Endodermal cell (in vitro differentiated cells): ENCODE measurements at regions not wholly inside any gene's neighbourhood (a gene's known extent, or its start where the extent isn't known, plus 50 kb on each side); places are given as distances from the start of the nearest gene placed in this dataset.
A peak's percentile ranks its signal among the peaks of the same experiment; 100 is the strongest.

ENCODE experiments used
- DNase-seq: peaks from one replicate; pipeline ENCODE4 v3.0.0-alpha.2; 2017
- H3K27ac ChIP-seq: 2 replicates; pipeline ENCODE4 v1.5.1; 2013; ENCODE audit warnings: mild to moderate bottlenecking, low read depth, low read length, moderate library complexity
- H3K27me3 ChIP-seq: 2 replicates; pipeline ENCODE4 v1.6.1; 2013; ENCODE audit warnings: mild to moderate bottlenecking, low read length, moderate library complexity; ENCODE audit not compliant: insufficient read depth, control insufficient read depth, poor library complexity, severe bottlenecking
- H3K36me3 ChIP-seq: 2 replicates; pipeline ENCODE4 v1.7.0; 2013; ENCODE audit warnings: mild to moderate bottlenecking, low read length, moderate library complexity; ENCODE audit not compliant: control insufficient read depth, insufficient read depth
- H3K4me1 ChIP-seq: one replicate; pipeline ENCODE4 v1.7.0; 2013; ENCODE audit warnings: low read length; ENCODE audit not compliant: control insufficient read depth, insufficient read depth
- H3K4me3 ChIP-seq: 2 replicates; pipeline ENCODE4 v1.5.1; 2013; ENCODE audit warnings: mild to moderate bottlenecking, low read length, moderate library complexity
- H3K9ac ChIP-seq: 2 replicates; pipeline ENCODE4 v1.6.1; 2013; ENCODE audit warnings: mild to moderate bottlenecking, low read length, moderate library complexity; ENCODE audit not compliant: poor library complexity, severe bottlenecking; ENCODE audit errors: extremely low read depth
- H3K9me3 ChIP-seq: 2 replicates; pipeline ENCODE4 v1.6.1; 2013; ENCODE audit warnings: mild to moderate bottlenecking, low read length, moderate library complexity; ENCODE audit not compliant: control insufficient read depth
- H3K27ac Mint-ChIP-seq: 2 replicates; pipeline ENCODE4 v1.8.0; 2020; ENCODE audit warnings: mixed read lengths
- H3K27me3 Mint-ChIP-seq: 2 replicates; pipeline ENCODE4 v1.8.0; 2021; ENCODE audit warnings: mild to moderate bottlenecking, mixed read lengths; ENCODE audit not compliant: insufficient read depth
- H3K36me3 Mint-ChIP-seq: 2 replicates; pipeline ENCODE4 v1.8.0; 2020; ENCODE audit warnings: low read depth, mixed read lengths
- H3K4me1 Mint-ChIP-seq: 2 replicates; pipeline ENCODE4 v1.8.0; 2020; ENCODE audit warnings: mixed read lengths
- H3K4me3 Mint-ChIP-seq: 2 replicates; pipeline ENCODE4 v1.8.0; 2020; ENCODE audit warnings: mild to moderate bottlenecking, moderate library complexity, mixed read lengths
- H3K9me3 Mint-ChIP-seq: 2 replicates; pipeline ENCODE4 v1.8.0; 2020; ENCODE audit warnings: mild to moderate bottlenecking, mixed read lengths
- WGBS, 2 experiments: methylation state at CpG; one replicate each; pipeline versions ENCODE4 v1.1.5 to v1.1.7; 2013; ENCODE audit warnings: missing lambda C conversion rate in 2 of 2, mixed read lengths in 1 of 2; ENCODE audit not compliant: insufficient coverage in 1 of 2, insufficient read length in 1 of 2; 5-methylcytosine and 5-hydroxymethylcytosine counted together
- TF ChIP-seq, protein P1 (sequence below): fragments of 200-600 bp; sonication (generic); conservative IDR thresholded peaks from 2 replicates; pipeline ENCODE4 v1.5.0; 2021; ENCODE audit warnings: antibody characterized with exemption, mild to moderate bottlenecking

DNA sequence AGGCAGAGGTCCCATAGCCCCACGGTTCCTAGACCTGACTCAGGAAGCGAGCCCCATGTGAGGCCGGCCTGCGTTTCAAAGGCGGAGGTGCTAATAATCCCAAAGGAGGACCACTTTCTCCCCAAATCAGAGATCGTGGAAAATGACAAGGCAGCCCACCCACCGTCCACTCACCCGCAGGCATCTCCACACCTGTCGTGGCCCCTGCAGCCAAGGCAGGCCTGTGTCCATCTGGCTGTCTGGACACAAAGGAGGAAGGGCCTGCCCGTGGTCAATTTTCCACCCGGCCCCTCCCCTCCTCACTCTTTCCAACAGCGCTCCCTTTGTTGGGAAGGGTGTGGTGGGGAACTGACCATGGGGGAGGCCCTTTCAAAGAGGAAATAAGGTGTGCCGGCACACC, 125.3 kb upstream of the TMEM132D start:
- Mint-ChIP-seq H3K27me3 (peaks cover 84% of the 10 kb centered on the region), H3K36me3 (no peaks in the 10 kb centered on the region), H3K4me1 (no peaks in the 10 kb centered on the region), H3K27ac (no peak overlapping the region), H3K4me3 (no peak overlapping the region), H3K9me3 (no peaks in the 10 kb centered on the region)
- no peaks in the 10 kb centered on the region for H3K4me1 ChIP-seq
- no peak overlapping the region for H3K4me3 ChIP-seq
- no peaks in the 10 kb centered on the region for H3K9me3 ChIP-seq
- 93 to 100% methylated on average over 4 to 10 of the region's 13 CpGs for WGBS, 2 experiments
- DNase-seq = peak; percentile 32
- TF ChIP-seq, protein P1, sequence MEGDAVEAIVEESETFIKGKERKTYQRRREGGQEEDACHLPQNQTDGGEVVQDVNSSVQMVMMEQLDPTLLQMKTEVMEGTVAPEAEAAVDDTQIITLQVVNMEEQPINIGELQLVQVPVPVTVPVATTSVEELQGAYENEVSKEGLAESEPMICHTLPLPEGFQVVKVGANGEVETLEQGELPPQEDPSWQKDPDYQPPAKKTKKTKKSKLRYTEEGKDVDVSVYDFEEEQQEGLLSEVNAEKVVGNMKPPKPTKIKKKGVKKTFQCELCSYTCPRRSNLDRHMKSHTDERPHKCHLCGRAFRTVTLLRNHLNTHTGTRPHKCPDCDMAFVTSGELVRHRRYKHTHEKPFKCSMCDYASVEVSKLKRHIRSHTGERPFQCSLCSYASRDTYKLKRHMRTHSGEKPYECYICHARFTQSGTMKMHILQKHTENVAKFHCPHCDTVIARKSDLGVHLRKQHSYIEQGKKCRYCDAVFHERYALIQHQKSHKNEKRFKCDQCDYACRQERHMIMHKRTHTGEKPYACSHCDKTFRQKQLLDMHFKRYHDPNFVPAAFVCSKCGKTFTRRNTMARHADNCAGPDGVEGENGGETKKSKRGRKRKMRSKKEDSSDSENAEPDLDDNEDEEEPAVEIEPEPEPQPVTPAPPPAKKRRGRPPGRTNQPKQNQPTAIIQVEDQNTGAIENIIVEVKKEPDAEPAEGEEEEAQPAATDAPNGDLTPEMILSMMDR = no peak
- no peak overlapping the region for H3K9ac ChIP-seq
- H3K27ac ChIP-seq = no peak overlapping the region
- no peaks in the 10 kb centered on the region for H3K36me3 ChIP-seq
- H3K27me3 ChIP-seq = peaks cover 80% of the 10 kb centered on the region

DNA sequence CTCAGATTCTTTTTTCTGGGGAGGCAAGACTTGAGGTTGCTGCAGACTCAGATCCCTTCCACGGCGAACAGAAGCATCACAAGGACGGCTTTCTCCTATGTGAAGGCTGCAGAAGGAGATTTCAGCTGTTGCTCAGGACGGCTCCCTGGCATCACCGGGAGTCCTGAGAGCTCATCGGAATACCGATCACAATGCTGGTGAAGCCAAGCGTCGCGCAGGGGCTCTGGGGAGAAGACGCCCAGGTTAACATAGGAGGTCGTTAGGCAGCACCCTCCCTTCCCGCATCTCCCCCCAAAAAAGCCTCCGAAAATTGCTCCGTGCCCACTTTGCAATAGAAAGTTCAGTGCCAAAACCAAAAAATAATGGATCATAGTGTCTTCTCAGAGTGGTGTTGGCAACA, 127.2 kb upstream of the TMEM132D start:
- peaks cover 91% of the 10 kb centered on the region for H3K27me3 Mint-ChIP-seq
- Histone ChIP-seq H3K36me3 (no peaks in the 10 kb centered on the region), H3K27ac (no peak overlapping the region), H3K9ac (no peak overlapping the region), H3K27me3 (peaks cover 92% of the 10 kb centered on the region), H3K4me3 (no peak overlapping the region), H3K9me3 (no peaks in the 10 kb centered on the region), H3K4me1 (no peaks in the 10 kb centered on the region)
- TF ChIP-seq, protein P1 = no peak
- H3K9me3 Mint-ChIP-seq = no peaks in the 10 kb centered on the region
- 90 to 92% methylated on average over 10 to 15 of the region's 15 CpGs for WGBS, 2 experiments
- no peak for DNase-seq
- H3K27ac Mint-ChIP-seq = no peak overlapping the region
- no peak overlapping the region for H3K4me3 Mint-ChIP-seq
- H3K36me3 Mint-ChIP-seq = no peaks in the 10 kb centered on the region
- H3K4me1 Mint-ChIP-seq = no peaks in the 10 kb centered on the region

DNA sequence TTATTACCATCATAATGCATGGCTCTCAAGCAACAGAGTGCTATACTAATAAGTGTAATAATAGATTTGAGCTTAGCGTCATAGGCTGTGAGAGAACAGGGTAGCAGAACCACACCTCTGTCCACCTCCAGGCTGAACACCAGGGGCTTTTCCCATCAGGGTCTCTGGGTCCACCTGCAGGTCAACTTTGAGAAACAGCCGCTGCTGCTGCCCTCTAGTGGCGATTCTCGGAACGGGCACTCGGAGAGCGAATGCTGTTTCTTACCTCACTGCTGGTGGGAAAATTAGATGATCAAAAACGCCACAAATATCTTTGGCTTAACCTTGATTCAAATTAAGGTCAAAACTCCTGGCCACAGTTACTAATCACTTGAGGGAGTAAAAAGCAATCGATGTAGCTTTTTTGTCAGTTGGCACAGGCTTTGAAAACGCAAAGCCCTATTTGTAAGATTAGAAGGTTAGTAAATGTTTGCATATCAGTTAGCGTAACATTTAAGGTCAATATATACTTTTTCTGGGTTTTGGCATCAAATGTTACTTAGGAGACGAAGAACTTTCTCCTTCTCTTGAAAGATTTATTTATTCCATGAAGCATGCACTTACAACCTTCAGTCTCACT, 127.9 kb upstream of the TMEM132D start:
- Histone ChIP-seq H3K4me3 (no peak overlapping the region), H3K9me3 (no peaks in the 10 kb centered on the region), H3K27ac (no peak overlapping the region), H3K27me3 (peaks cover 95% of the 10 kb centered on the region), H3K4me1 (no peaks in the 10 kb centered on the region), H3K9ac (no peak overlapping the region), H3K36me3 (no peaks in the 10 kb centered on the region)
- H3K27me3 Mint-ChIP-seq = peaks cover 91% of the 10 kb centered on the region
- DNase-seq = peak; percentile 99
- TF ChIP-seq, protein P1 = peak; percentile 100
- H3K4me3 Mint-ChIP-seq = no peak overlapping the region
- no peak overlapping the region for H3K27ac Mint-ChIP-seq
- H3K4me1 Mint-ChIP-seq = no peaks in the 10 kb centered on the region
- WGBS, 2 experiments = 0 to 21% methylated on average over 6 to 12 of the region's 12 CpGs
- no peaks in the 10 kb centered on the region for H3K9me3 Mint-ChIP-seq
- H3K36me3 Mint-ChIP-seq = no peaks in the 10 kb centered on the region
